ENCODE measurements at regions not wholly inside any gene's neighbourhood (a gene's known extent, or its start where the extent isn't known, plus 50 kb on each side); places are given as distances from the start of the nearest gene placed in this dataset.

DNA sequence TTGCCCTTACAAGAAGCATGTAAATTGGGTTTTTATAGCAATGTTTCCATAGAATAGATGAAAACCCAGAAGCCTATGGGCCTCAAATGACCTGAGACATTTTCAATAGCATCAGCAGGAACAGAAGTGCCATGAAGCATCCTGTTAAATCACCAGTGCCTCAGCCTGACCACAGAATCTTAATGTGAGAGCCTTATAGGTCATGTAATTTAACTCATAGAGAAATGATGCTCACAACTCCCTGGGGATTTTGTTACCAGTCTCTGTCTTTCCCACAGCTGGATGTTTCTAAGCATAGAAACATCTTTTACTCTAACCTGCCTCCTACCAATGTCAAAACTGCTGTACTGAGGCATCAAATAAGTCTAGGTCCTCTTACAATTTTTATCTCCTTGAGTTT is 295.8 kb upstream of the ACVR2A start:
- Histone ChIP-seq H3K14ac (ENCODE audit: insufficient read depth, low read length) (no peak overlapping the region), H4K8ac (replicated peaks; ENCODE audit: insufficient read length, low read depth, low read length) (no peak overlapping the region), H3K9me3 (ENCODE audit: control insufficient read depth, low read depth, low read length) (no peaks in the 10 kb centered on the region), H3K79me1 (ENCODE audit: insufficient read depth, low read depth, low read length, poor library complexity, severe bottlenecking) (no peaks in the 10 kb centered on the region), H2BK120ac (ENCODE audit: low read depth, low read length, poor library complexity, severe bottlenecking) (no peak overlapping the region), H3K27ac (ENCODE audit: insufficient read length, low read depth, low read length) (no peak overlapping the region), H3K4me1 (ENCODE audit: insufficient read depth, low read length) (no peaks in the 10 kb centered on the region; the same call in 1 of the 2 replicates), H3K4ac (ENCODE audit: low read depth, low read length) (no peak overlapping the region), H3K18ac (ENCODE audit: insufficient read length, low read depth, low read length) (no peak overlapping the region), H3K4me2 (ENCODE audit: insufficient read depth, insufficient read length, low read length) (no peak overlapping the region), H2BK12ac (ENCODE audit: insufficient read length, low read depth, low read length) (no peak overlapping the region), H2BK15ac (ENCODE audit: low read depth, low read length) (no peak overlapping the region), H2AFZ (ENCODE audit: low read length) (no peak overlapping the region), H3K9ac (ENCODE audit: extremely low read depth, insufficient read length, low read length) (no peak overlapping the region), H3K23ac (ENCODE audit: insufficient read length, low read depth, low read length) (no peak overlapping the region), H3K79me2 (ENCODE audit: insufficient read depth, low read length) (no peaks in the 10 kb centered on the region), H2BK20ac (ENCODE audit: low read depth, low read length, poor library complexity, severe bottlenecking) (no peak overlapping the region), H2AK5ac (ENCODE audit: insufficient read length, low read length) (no peak overlapping the region), H3K27me3 (ENCODE audit: insufficient read depth, low read length) (no peaks in the 10 kb centered on the region), H3K56ac (ENCODE audit: insufficient read length, low read depth, low read length) (no peak overlapping the region), H3T11ph (ENCODE audit: low read length) (no peak overlapping the region), H2BK5ac (ENCODE audit: insufficient read length, low read length) (no peak overlapping the region), H4K5ac (ENCODE audit: insufficient read length, low read depth, low read length) (no peak overlapping the region), H4K20me1 (ENCODE audit: control insufficient read depth, insufficient read depth, insufficient read length) (no peaks in the 10 kb centered on the region), H3K23me2 (ENCODE audit: insufficient read length, low read depth, low read length, poor library complexity, severe bottlenecking) (no peaks in the 10 kb centered on the region), H4K91ac (ENCODE audit: insufficient read length, low read depth, low read length) (no peak overlapping the region)
- DNase-seq, result no peak
- H3K4me1 Mint-ChIP-seq, result peaks cover 4 to 6% of the 10 kb centered on the region in 2 experiments
- no peaks in the 10 kb centered on the region for H3K36me3 Mint-ChIP-seq (ENCODE audit: insufficient read depth in 1 of 3, low read depth in 3 of 3)
- no peaks in the 10 kb centered on the region for H3K27me3 Mint-ChIP-seq (ENCODE audit: low read depth)
- 0 out of 5 replicates have a peak, but pooled peaks cover 0 to 2% of the 10 kb centered on the region in 2 experiments for H3K9me3 Mint-ChIP-seq
- TF ChIP-seq, protein P1, sequence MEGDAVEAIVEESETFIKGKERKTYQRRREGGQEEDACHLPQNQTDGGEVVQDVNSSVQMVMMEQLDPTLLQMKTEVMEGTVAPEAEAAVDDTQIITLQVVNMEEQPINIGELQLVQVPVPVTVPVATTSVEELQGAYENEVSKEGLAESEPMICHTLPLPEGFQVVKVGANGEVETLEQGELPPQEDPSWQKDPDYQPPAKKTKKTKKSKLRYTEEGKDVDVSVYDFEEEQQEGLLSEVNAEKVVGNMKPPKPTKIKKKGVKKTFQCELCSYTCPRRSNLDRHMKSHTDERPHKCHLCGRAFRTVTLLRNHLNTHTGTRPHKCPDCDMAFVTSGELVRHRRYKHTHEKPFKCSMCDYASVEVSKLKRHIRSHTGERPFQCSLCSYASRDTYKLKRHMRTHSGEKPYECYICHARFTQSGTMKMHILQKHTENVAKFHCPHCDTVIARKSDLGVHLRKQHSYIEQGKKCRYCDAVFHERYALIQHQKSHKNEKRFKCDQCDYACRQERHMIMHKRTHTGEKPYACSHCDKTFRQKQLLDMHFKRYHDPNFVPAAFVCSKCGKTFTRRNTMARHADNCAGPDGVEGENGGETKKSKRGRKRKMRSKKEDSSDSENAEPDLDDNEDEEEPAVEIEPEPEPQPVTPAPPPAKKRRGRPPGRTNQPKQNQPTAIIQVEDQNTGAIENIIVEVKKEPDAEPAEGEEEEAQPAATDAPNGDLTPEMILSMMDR (conservative IDR thresholded peaks at IDR 0.05), result no peak
- no peak overlapping the region for H3K27ac Mint-ChIP-seq
- no peak overlapping the region for H3K4me3 Mint-ChIP-seq
